IMR-90 (cell line): ENCODE measurements at regions not wholly inside any gene's neighbourhood (a gene's known extent, or its start where the extent isn't known, plus 50 kb on each side); places are given as distances from the start of the nearest gene placed in this dataset.

Experiments
- BHLHE40 ChIP-seq: fragments of 150-350 bp; IDR thresholded peaks from 2 replicates; pipeline ENCODE4 v1.6.1; 2016; ENCODE audit warnings: mild to moderate bottlenecking, low read depth, low read length
- CEBPB ChIP-seq: IDR thresholded peaks from 2 replicates; pipeline ENCODE4 v1.6.1; 2012; ENCODE audit warnings: low read depth, low read length, improper control_type of control experiment
- CTCF ChIP-seq: conservative IDR thresholded peaks from 2 replicates; pipeline ENCODE4 v1.5.1; 2012; ENCODE audit warnings: mild to moderate bottlenecking, low read depth, low read length, improper control_type of control experiment
- ELK1 ChIP-seq: fragments of 150-350 bp; IDR thresholded peaks from 2 replicates; pipeline ENCODE4 v1.6.1; 2016; ENCODE audit warnings: low read depth, mild to moderate bottlenecking, low read length, moderate library complexity, borderline replicate concordance
- FOS ChIP-seq: fragments of 150-350 bp; IDR thresholded peaks from 2 replicates; pipeline ENCODE4 v1.6.1; 2016; ENCODE audit warnings: low read depth, low read length
- MAFK ChIP-seq: IDR thresholded peaks from 2 replicates; pipeline ENCODE4 v1.6.1; 2012; ENCODE audit warnings: low read depth, low read length, improper control_type of control experiment
- MAZ ChIP-seq: IDR thresholded peaks from 2 replicates; pipeline ENCODE4 v1.6.1; 2012; ENCODE audit warnings: low read depth, mild to moderate bottlenecking, low read length, improper control_type of control experiment, moderate library complexity, borderline replicate concordance
- MXI1 ChIP-seq: IDR thresholded peaks from 2 replicates; pipeline ENCODE4 v1.6.1; 2012; ENCODE audit warnings: low read depth, mild to moderate bottlenecking, low read length, moderate library complexity, borderline replicate concordance
- POLR2A ChIP-seq: IDR thresholded peaks from 2 replicates; pipeline ENCODE4 v1.6.1; 2012; ENCODE audit warnings: mild to moderate bottlenecking, low read depth, low read length
- RAD21 ChIP-seq: IDR thresholded peaks from 2 replicates; pipeline ENCODE4 v1.6.1; 2012; ENCODE audit warnings: low read length, improper control_type of control experiment
- RCOR1 ChIP-seq: IDR thresholded peaks from 2 replicates; pipeline ENCODE4 v1.6.1; 2012; ENCODE audit warnings: mild to moderate bottlenecking, low read length, improper control_type of control experiment; ENCODE audit not compliant: insufficient replicate concordance
- RFX5 ChIP-seq: IDR thresholded peaks from 2 replicates; pipeline ENCODE4 v1.8.0; 2012; ENCODE audit warnings: low read depth, mild to moderate bottlenecking, low read length, moderate library complexity
- SMC3 ChIP-seq: fragments of 150-350 bp; IDR thresholded peaks from 2 replicates; pipeline ENCODE4 v1.6.1; 2016; ENCODE audit warnings: low read depth, mild to moderate bottlenecking, antibody characterized with exemption, low read length, moderate library complexity
- USF2 ChIP-seq: fragments of 150-350 bp; IDR thresholded peaks from 2 replicates; pipeline ENCODE4 v1.6.1; 2017; ENCODE audit warnings: mild to moderate bottlenecking, antibody characterized with exemption, low read length, low read depth

GRCh38 chr10:47239211-47239610 is 60.8 kb upstream of the GDF10 start:
- no peak for TF ChIP-seq USF2
- TF ChIP-seq POLR2A = no peak
- no peak for TF ChIP-seq CTCF
- no peak for TF ChIP-seq CEBPB
- no peak for TF ChIP-seq RAD21
- no peak for TF ChIP-seq SMC3
- no peak for TF ChIP-seq MAFK
- TF ChIP-seq FOS = no peak
- no peak for TF ChIP-seq RFX5
- no peak for TF ChIP-seq BHLHE40
- no peak for TF ChIP-seq ELK1
- TF ChIP-seq MAZ = no peak
- TF ChIP-seq RCOR1 = no peak
- TF ChIP-seq MXI1 = no peak
